NCI-H146 treated with DMSO at 0.1 percent for 48 hours (cell line): ENCODE measurements at regions not wholly inside any gene's neighbourhood (a gene's known extent, or its start where the extent isn't known, plus 50 kb on each side); places are given as distances from the start of the nearest gene placed in this dataset.

Experiments used
- DNase-seq: peaks from one replicate; lab custom pipeline; 2025; ENCODE audit not compliant: unreplicated experiment; lab: John Stamatoyannopoulos, UW

DNA sequence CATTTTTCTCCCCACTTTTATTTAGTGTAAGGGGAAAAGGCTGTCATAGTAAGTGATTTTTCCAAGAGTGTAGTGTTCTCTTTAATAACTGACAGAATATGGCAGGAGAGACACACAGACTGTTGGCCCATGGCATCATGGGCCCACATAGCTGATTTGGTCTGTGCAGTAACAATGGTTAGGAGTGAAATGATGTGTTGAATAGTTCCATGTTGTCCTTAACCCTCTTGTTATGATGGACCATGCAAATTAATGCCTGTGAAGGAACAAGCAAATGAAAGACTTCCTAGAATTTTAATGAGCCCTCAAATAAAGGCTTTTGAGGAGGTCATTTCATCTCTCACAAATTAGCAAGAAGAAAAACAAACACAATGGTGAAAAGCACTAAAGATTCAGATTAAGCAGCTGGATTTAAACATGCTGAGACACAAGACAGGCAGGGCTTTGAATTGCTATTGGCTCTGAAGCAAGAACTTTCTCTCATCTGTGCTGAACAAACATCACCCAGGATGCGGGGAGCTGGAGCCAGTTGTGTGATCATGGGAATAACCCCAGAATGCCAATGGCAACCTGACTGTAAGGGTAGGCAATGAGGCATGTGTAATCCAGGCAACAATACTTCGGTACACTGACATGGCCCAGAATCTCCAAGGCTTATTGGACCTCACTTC, 136.7 kb upstream of the VEPH1 start:
- DNase-seq: no peak

GRCh38 chr3:157637866-157638265, 134.7 kb upstream of the VEPH1 start:
- no peak for DNase-seq

DNA sequence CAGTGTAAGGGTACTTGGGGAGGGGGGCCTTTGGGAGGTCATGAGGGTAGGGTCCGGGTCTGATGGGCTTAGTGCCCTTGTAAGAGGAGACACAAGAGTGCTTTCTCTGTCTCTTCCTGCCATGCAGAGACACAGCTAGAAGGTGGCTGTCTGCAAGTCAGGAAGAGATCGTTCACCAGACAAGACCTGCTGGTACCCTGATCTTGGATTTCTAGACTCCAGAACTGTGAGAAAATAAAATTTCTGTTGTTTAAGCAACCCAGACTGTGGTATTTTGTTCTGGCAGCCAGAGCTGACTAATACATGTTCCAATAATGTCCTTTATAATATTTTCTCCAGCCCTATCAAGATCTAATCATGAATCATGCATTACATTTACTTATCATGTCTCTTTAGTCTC, 130.0 kb upstream of the VEPH1 start:
- no peak for DNase-seq

GRCh38 chr3:157632075-157632474, 128.9 kb upstream of the VEPH1 start:
- no peak for DNase-seq

DNA sequence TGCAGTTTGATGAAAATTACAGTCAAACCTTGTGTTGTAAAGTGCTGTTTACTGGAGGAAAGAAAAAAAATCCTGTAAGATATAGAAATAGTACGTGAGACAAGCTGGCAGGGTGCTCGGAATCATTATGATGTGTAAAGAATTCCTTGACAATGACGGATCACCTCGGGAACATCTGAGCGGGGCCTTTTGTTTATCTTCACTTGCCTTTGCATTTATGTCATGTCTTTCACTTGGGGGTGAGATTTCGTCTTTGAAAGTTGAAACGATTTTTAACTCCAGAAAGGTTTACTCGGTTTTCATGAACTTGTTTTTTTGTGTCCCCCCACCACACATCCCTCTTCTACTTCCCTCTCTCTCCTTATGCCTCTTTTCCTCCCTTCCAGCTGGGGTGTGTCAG, 128.3 kb upstream of the VEPH1 start:
- no peak for DNase-seq

- DNase-seq: no peak
Measured at GRCh38 chr3:157626817-157627216, 123.6 kb upstream of the VEPH1 start.

- no peak for DNase-seq
Measured at GRCh38 chr3:157624801-157625200, 121.6 kb upstream of the VEPH1 start.

- no peak for DNase-seq
Measured at GRCh38 chr3:157618886-157619285, 115.7 kb upstream of the VEPH1 start.

DNA sequence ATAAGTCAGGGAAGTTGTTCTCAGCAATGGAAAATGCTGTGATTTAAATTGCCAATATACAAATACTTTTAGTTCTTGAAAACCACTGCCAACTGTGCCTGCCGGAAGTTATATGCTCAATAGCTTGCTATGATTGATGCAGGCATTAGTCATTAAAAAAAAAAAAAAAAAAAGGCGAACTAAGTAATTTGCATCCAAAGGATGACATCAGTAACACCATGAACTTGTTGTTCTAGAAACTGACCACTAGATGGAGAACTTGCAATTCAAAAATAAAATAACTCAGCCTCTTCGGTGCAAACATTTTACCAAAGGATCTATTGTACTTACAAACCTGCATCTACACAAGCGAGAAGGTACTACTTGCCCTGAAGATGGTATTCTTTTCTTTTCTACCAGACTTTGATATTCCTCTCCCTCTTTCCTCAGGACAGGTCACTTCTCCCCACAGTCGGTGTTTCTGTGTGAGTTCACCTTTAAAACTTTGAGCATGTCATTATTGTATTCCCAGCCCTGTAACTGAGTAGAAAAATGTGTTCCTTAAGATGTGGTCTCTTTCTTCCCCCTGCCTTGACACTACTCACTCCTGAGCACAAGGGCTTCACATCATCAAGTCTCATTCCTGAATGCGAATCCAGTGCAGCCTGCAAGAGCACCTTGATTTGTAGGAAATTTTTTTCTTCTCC, 115.0 kb upstream of the VEPH1 start:
- DNase-seq: peak; percentile 76

GRCh38 chr3:157614896-157615295, 111.7 kb upstream of the VEPH1 start:
- no peak for DNase-seq

DNA sequence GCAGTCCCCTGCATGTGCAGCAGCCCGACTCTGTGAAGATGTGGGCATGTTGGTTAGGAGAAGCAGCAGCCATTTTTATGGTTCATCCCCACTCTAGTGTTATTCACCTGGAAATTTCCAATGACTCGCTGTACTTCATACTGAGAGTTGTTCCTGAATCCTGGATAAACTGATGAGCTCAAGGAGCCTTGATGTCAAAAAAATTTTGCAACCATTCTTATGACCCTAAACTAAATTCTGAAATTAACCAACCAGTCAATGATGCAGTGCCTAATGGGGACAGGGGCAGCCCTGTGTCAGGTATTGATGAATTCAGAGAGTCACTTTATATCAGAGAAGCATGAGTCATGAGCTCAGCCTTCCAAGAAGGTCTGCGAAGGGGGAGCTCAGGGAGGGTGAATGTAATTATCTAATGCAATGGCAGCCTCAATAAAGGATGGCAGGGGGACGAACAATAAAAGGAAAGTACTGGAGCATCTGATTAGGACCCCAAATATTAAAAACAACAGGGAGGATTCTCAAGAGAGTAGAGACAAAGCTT, 108.4 kb upstream of the VEPH1 start:
- DNase-seq: no peak

DNA sequence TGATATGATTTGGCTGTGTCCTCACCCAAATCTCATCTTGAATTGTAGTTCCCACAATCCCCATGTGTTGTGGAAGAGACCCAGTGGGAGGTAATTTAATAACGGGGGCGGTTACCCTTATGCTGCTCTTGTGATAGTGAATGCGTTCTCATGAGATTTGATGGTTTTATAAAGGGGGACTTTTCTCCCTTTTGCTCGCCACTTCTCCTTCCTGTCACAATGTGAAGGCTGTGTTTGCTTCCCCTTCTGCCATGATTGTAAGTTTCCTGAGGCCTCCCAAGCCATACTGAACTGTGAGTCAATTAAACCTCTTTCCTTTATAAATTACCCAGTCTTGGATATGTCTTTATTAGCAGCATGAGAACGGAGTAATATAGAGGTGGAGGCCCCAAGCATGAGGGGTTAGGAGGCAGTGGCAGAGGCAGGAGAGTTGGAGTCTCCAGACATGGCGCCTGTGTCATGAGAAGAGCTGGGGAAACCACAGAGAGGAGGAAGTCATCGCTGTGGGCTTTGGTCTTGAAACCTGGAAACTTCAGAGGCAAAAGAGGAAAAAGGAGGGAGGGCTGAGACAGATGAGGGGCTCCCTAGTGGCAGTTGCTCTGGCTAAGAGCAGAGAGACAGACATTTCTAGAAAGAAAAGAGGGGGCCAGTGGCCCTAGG, 107.8 kb upstream of the VEPH1 start:
- no peak for DNase-seq

DNA sequence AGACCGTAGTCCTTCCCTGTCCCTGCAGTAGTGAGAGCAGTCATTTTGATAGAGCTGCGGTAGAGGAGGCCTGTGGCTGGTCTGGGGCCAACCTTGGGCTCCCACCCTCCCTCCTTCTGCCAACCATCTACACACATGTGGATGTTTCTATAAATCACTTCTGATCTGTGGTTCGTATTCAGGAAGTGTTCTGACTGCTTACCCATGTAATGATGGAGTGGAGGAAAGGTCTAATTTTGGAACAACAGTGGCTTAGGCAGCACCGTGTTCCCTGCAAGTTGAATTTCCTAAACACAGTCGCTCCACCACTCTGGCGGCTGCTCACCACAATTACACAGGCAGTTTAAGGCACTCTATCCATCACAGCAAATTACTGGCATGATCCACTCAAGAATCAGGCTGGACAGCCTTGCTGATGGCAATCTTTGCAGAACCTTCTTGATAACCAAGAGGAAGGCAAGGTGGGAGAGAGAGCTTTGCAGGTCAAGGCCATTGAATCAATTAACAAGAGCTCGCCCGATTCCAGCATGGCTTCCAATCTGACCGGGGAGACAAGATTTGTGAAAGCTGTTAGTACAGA, 104.7 kb upstream of the VEPH1 start:
- DNase-seq: no peak

DNA sequence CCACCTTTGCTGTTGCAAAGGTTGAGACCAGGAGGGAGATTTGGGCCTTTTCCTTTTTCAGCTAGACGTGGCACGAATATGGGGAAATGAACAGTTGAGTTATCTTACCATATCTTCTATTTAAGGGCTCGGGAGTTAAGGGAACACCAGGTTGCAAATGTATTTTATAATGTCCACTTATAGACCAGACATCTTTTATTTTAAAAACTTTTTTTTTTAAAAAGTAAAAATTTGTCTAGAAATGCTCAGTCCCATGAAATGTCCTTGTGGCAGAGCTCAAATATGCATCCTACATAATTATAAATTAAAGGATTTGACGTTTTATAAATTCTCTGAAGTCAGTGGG, 103.6 kb upstream of the VEPH1 start:
- no peak for DNase-seq

- DNase-seq: peak; percentile 34
Measured at GRCh38 chr3:157606011-157606851, 103.0 kb upstream of the VEPH1 start.

DNA sequence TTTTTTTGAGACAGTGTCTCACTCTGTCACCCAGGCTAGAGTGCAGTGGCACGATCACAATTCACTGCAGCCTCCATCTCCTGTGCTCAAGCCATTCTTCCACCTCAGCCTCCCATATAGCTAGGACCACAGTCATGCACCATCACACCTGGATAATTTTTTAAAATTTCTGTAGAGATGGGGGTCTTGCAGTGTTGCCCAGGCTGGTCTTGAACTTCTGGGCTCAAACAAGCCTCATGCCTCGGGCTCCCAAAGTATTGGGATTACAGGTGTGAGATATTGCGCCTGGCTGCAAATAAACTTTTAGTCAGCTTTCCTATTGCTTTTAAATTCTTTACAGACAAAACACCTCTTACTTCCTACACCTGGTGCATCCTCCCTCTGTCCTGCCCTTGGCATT, 102.1 kb upstream of the VEPH1 start:
- DNase-seq: no peak

- DNase-seq: no peak
Measured at GRCh38 chr3:157602424-157602823, 99.2 kb upstream of the VEPH1 start.

GRCh38 chr3:157595259-157595658, 92.0 kb upstream of the VEPH1 start:
- DNase-seq: no peak

DNA sequence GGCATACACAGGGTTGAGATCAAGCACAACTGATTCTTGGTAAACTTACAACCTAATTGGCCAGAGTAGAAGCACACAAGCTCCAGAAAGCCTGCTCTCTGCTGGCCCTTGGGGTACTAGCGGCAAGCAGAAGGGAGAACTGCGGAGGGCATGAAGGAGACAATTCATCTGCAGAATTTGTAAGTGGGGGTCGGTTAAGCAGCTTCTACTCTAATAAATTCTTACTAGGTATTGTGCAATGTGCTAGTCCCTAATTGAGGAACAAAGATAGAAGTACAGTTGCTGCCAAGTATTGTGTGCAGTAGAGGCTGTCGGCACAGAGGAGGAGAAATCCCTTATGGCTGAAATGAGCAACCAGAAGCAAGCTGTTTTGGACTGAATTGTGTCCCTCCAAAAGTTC, 91.2 kb upstream of the VEPH1 start:
- no peak for DNase-seq

DNA sequence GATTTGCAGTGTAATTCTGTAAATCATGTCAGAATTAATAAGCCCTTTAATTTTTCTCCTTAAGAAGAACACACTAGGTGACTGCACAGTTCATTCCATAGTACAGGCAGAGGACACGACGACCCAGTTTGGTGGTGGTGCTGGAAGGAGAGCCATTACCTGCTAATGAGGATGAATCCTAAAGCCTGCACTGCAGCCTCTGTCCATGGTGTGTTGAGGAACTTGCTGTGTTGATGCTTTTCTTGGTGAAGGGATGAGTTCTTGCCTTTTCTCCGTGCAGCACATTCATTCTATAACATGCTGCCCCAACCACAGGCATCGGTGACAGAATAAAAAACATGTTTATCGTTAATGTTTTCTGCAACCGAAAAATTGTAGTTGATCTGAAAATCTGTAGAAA, 89.6 kb upstream of the VEPH1 start:
- no peak for DNase-seq

DNA sequence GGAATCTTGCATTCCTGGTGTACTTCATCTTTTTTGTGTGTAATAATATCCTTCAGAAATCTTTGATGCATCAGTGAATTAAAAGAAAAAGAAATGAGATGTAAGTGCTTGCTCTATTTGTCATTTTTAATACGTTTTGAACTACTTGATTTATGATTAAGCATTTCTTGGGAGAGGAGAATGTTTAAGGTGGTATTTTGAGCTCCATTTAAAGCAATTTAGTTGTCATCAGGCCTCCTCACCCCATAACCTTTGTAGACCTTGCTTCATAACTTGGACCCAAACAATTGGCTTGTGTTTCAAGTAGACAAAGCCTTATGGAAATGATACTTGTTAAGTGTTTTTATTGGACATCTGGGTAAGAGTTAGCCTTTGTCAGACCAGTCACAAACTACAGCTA, 87.1 kb upstream of the VEPH1 start:
- no peak for DNase-seq
